Panc1 (cell line): ENCODE measurements at regions not wholly inside any gene's neighbourhood (a gene's known extent, or its start where the extent isn't known, plus 50 kb on each side); places are given as distances from the start of the nearest gene placed in this dataset.

Experiments
- ATAC-seq: fragments of 200-7000 bp; cut with Tn5 transposase; 2 replicates; pipeline ENCODE4 v1.9.1; 2020; ENCODE audit warnings: mild to moderate bottlenecking, moderate library complexity
- BruUV-seq: library from RNA; stranded (reverse); fragments of 400-500 nt; replicated peaks from 2 replicates; lab custom pipeline; 2021; lab: Mats Ljungman, UMichigan
- CTCF ChIA-PET: fragments of 300-600 bp; sonication (Branson Sonifier 250); formaldehyde crosslinking; loops from one replicate; lab custom pipeline; 2022; ENCODE audit warnings: antibody characterized with exemption; lab: Charles Lee
- POLR2A ChIA-PET: fragments of 300-600 bp; sonication (Branson Sonifier 250); formaldehyde crosslinking; loops from one replicate; lab custom pipeline; 2022; ENCODE audit warnings: antibody characterized with exemption; lab: Charles Lee
- DNase-seq: peaks from one replicate; pipeline ENCODE4 v3.0.0-alpha.2; 2010; ENCODE audit warnings: low read depth, low spot score
- H3K27ac ChIP-seq: 2 replicates; pipeline ENCODE4 v1.5.1; 2011; ENCODE audit warnings: mild to moderate bottlenecking, low read length, inconsistent platforms
- H3K27me3 ChIP-seq: fragments of 200-500 bp; sonication (Bioruptor generic); 2 replicates; pipeline ENCODE4 v1.6.0; 2014; ENCODE audit warnings: low read length, inconsistent platforms; ENCODE audit not compliant: control insufficient read depth, insufficient read depth
- H3K36me3 ChIP-seq: fragments of 200-500 bp; sonication (Bioruptor generic); 2 replicates; pipeline ENCODE4 v1.5.1; 2014; ENCODE audit warnings: inconsistent platforms, mild to moderate bottlenecking, low read length, moderate library complexity; ENCODE audit not compliant: control insufficient read depth, insufficient read depth
- H3K4me1 ChIP-seq: 2 replicates; pipeline ENCODE4 v1.5.1; 2011; ENCODE audit warnings: inconsistent platforms, mild to moderate bottlenecking, low read length, moderate library complexity; ENCODE audit not compliant: control insufficient read depth, insufficient read depth
- H3K4me3 ChIP-seq, 2 experiments: 2 replicates each; pipeline ENCODE4 v1.5.1; 2011 to 2012; ENCODE audit warnings: low read depth in 2 of 2, low read length in 2 of 2, mild to moderate bottlenecking in 2 of 2, inconsistent platforms in 1 of 2, moderate library complexity in 1 of 2
- H3K9me3 ChIP-seq: fragments of 200-500 bp; sonication (Bioruptor generic); 2 replicates; pipeline ENCODE4 v1.5.1; 2014; ENCODE audit warnings: low read depth, mild to moderate bottlenecking, inconsistent platforms, low read length, moderate library complexity; ENCODE audit not compliant: control insufficient read depth, insufficient read depth
- CTCF ChIP-seq: fragments of 450-650 bp; IDR thresholded peaks from 2 replicates; pipeline ENCODE4 v1.5.1; 2017; ENCODE audit warnings: mild to moderate bottlenecking
- POLR2AphosphoS5 ChIP-seq: IDR thresholded peaks from 2 replicates; pipeline ENCODE4 v1.6.1; 2012; ENCODE audit warnings: mild to moderate bottlenecking, low read depth, low read length, moderate library complexity
- REST ChIP-seq, 2 experiments: IDR thresholded peaks; 2 replicates each; pipeline ENCODE4 v1.6.1; 2011 to 2012; ENCODE audit warnings: low read depth in 2 of 2, control low read depth in 1 of 2, low read length in 1 of 2, mild to moderate bottlenecking in 1 of 2, moderate library complexity in 1 of 2; ENCODE audit not compliant: insufficient read depth in 1 of 2
- SIN3A ChIP-seq: IDR thresholded peaks from 2 replicates; pipeline ENCODE4 v1.6.1; 2012; ENCODE audit warnings: low read depth, mild to moderate bottlenecking, low read length, moderate library complexity, borderline replicate concordance; ENCODE audit not compliant: insufficient read depth
- TCF7L2 ChIP-seq: IDR thresholded peaks from 2 replicates; pipeline ENCODE4 v1.6.1; 2011; ENCODE audit warnings: mild to moderate bottlenecking, low read depth, low read length, inconsistent platforms
- in situ Hi-C: cut with HindIII; loops from 2 replicates; pipeline ENCODE4 v1.10.0; 2016; ENCODE audit warnings: low sequenced_read_pairs, low pct_unique_long_range_greater_than_20kb
- intact Hi-C: fragments of 100-400 bp; cut with micrococcal nuclease; formaldehyde crosslinking; loops from one replicate; pipeline ENCODE4 v1.10.0; 2022; ENCODE audit not compliant: unreplicated experiment

- Histone ChIP-seq H3K27ac (no peak overlapping the region), H3K4me3 (no peak overlapping the region), H3K36me3 (no peaks in the 10 kb centered on the region), H3K4me1 (no peaks in the 10 kb centered on the region), H3K27me3 (no peaks in the 10 kb centered on the region), H3K9me3 (no peaks in the 10 kb centered on the region)
- intact Hi-C loops, result loop anchor here (5.0 kb wide), 1 partner anchor 91 kb away; the partner anchor contains the start of gene USP2
- in situ Hi-C loops, result no loop called here
- CTCF ChIA-PET, result no interaction called here
- no peak for ATAC-seq
- no peak for DNase-seq
- POLR2A ChIA-PET, result no interaction called here
- no TSS peak for BruUV-seq
- no peak for TF ChIP-seq TCF7L2
- TF ChIP-seq REST (IDR thresholded peaks at IDR 0.05; ENCODE audit: insufficient read depth in 1 of 2, low read depth in 2 of 2, low read length in 1 of 2), result no peak
- TF ChIP-seq CTCF, result no peak
- no peak for TF ChIP-seq SIN3A
- TF ChIP-seq POLR2AphosphoS5, result no peak
These were observed 50.3 kb upstream of the THY1 start for GRCh38 chr11:119473226-119473625.

- ChIA-PET POLR2A (no interaction called here), CTCF (no interaction called here)
- no peak for DNase-seq
- Histone ChIP-seq H3K27ac (no peak overlapping the region), H3K36me3 (no peaks in the 10 kb centered on the region), H3K27me3 (no peaks in the 10 kb centered on the region), H3K4me1 (no peaks in the 10 kb centered on the region), H3K9me3 (no peaks in the 10 kb centered on the region), H3K4me3 (no peak overlapping the region)
- intact Hi-C loops, result loop anchor here (5.0 kb wide), 1 partner anchor 91 kb away; the partner anchor contains the start of gene USP2
- in situ Hi-C loops, result no loop called here
- no TSS peak for BruUV-seq
- TF ChIP-seq POLR2AphosphoS5, result no peak
- no peak for TF ChIP-seq REST (IDR thresholded peaks at IDR 0.05; ENCODE audit: insufficient read depth in 1 of 2, low read depth in 2 of 2, low read length in 1 of 2)
- TF ChIP-seq TCF7L2, result no peak
- TF ChIP-seq CTCF, result no peak
- TF ChIP-seq SIN3A, result no peak
- ATAC-seq, result no peak
These were observed 49.9 kb upstream of the THY1 start for GRCh38 chr11:119472856-119473222.
